ENCODE measurements at regions not wholly inside any gene's neighbourhood (a gene's known extent, or its start where the extent isn't known, plus 50 kb on each side); places are given as distances from the start of the nearest gene placed in this dataset.

- DNase-seq (ENCODE audit: low read depth, low spot score): no peak
- no TSS peak for BruUV-seq (replicated peaks)
- FAIRE-seq: no peak
- H4K20me1 ChIP-seq (replicated peaks; ENCODE audit: control insufficient read depth, extremely low read depth, insufficient read depth, low read length): no peaks in the 10 kb centered on the region
- ChIA-PET POLR2A (no interaction called here), CTCF (no interaction called here)
- no peak for TF ChIP-seq GATA2 (IDR thresholded peaks at IDR 0.05; ENCODE audit: insufficient read depth, insufficient read length, low read depth, low read length)
- no peak for TF ChIP-seq EZH2 (IDR thresholded peaks at IDR 0.05; ENCODE audit: borderline replicate concordance, low read depth, low read length, severe bottlenecking)
- no peak for TF ChIP-seq POLR2A (IDR thresholded peaks at IDR 0.05; ENCODE audit: low read depth, low read length)
- TF ChIP-seq FOS (IDR thresholded peaks at IDR 0.05; ENCODE audit: borderline replicate concordance, insufficient read depth, low read length): no peak
- no peak for TF ChIP-seq CTCF (IDR thresholded peaks at IDR 0.05; ENCODE audit: extremely low read depth in 1 of 2, insufficient read depth in 1 of 2, low read depth in 1 of 2, low read length in 2 of 2)
- no peak for TF ChIP-seq MAX (IDR thresholded peaks at IDR 0.05; ENCODE audit: insufficient read depth, insufficient read length)
- TF ChIP-seq JUN (IDR thresholded peaks at IDR 0.05; ENCODE audit: borderline replicate concordance, insufficient read depth, insufficient read length, low read depth): no peak
- H3K27ac ChIP-seq (ENCODE audit: insufficient read depth, low read depth, low read length): no peak overlapping the region
- H3K36me3 ChIP-seq (ENCODE audit: control insufficient read depth in 2 of 2, extremely low read depth in 1 of 2, insufficient read depth in 2 of 2, low read length in 2 of 2): no peaks in the 10 kb centered on the region
- H2AFZ ChIP-seq (ENCODE audit: low read depth, low read length): no peak overlapping the region
- intact Hi-C loops (cut with micrococcal nuclease) (no loop called here), dilution Hi-C loops (cut with MboI; ENCODE audit: extremely low pct_ligation_motif_present, low sequenced_read_pairs) (no loop called here)
- H3K9ac ChIP-seq (replicated peaks; ENCODE audit: extremely low read depth, insufficient read depth, low read length): no peak overlapping the region
- H3K79me2 ChIP-seq (ENCODE audit: control insufficient read depth, insufficient read depth, low read length): no peaks in the 10 kb centered on the region
- no peaks in the 10 kb centered on the region for H3K9me1 ChIP-seq (replicated peaks; ENCODE audit: control insufficient read depth, extremely low read depth, insufficient read depth, low read length)
- H3K9me3 ChIP-seq (replicated peaks; ENCODE audit: control insufficient read depth, insufficient read depth, low read length): peaks cover 14% of the 10 kb centered on the region
- no peaks in the 10 kb centered on the region for H3K27me3 ChIP-seq (ENCODE audit: control insufficient read depth in 2 of 2, insufficient read depth in 2 of 2, low read length in 2 of 2)
- H3K4me3 ChIP-seq (replicated peaks in 1 of 3; ENCODE audit: insufficient read depth in 1 of 3, low read depth in 1 of 3, low read length in 3 of 3): no peak overlapping the region
- H3K4me1 ChIP-seq (ENCODE audit: control insufficient read depth, extremely low read depth, insufficient read depth, low read length): no peaks in the 10 kb centered on the region
- no peak overlapping the region for H3K4me2 ChIP-seq (ENCODE audit: insufficient read depth, low read length)
Measured at GRCh38 chr1:14474856-14475255, 123.6 kb upstream of the KAZN start.
